ENCODE measurements at regions not wholly inside any gene's neighbourhood (a gene's known extent, or its start where the extent isn't known, plus 50 kb on each side); places are given as distances from the start of the nearest gene placed in this dataset.
"Not testable (repeated sequence)": the region's sequence is repeated elsewhere in the genome, so short reads cannot be mapped to it uniquely, and the experiment has no call there.

- no peak for DNase-seq
- in situ Hi-C loops (cut with HindIII; ENCODE audit: low pct_ligation_motif_present, low pct_unique_long_range_greater_than_20kb, low sequenced_read_pairs): no loop called here
Measured at GRCh38 chr2:120503206-120503792, 157.4 kb downstream of the INHBB start.

GRCh38 chr2:120503793-120504571, 158.0 kb downstream of the INHBB start:
- no peak for DNase-seq
- in situ Hi-C loops (cut with HindIII; ENCODE audit: low pct_ligation_motif_present, low pct_unique_long_range_greater_than_20kb, low sequenced_read_pairs): no loop called here

- no peak for DNase-seq
- in situ Hi-C loops (cut with HindIII; ENCODE audit: low pct_ligation_motif_present, low pct_unique_long_range_greater_than_20kb, low sequenced_read_pairs): no loop called here
Measured at GRCh38 chr2:120504936-120505705, 159.2 kb downstream of the INHBB start.

- in situ Hi-C loops (cut with HindIII; ENCODE audit: low pct_ligation_motif_present, low pct_unique_long_range_greater_than_20kb, low sequenced_read_pairs): no loop called here
- no peak for DNase-seq
Measured at GRCh38 chr2:120508567-120509041, 162.7 kb downstream of the INHBB start.

GRCh38 chr2:120509213-120509815, 163.4 kb downstream of the INHBB start:
- DNase-seq: no peak
- in situ Hi-C loops (cut with HindIII; ENCODE audit: low pct_ligation_motif_present, low pct_unique_long_range_greater_than_20kb, low sequenced_read_pairs): no loop called here

DNA sequence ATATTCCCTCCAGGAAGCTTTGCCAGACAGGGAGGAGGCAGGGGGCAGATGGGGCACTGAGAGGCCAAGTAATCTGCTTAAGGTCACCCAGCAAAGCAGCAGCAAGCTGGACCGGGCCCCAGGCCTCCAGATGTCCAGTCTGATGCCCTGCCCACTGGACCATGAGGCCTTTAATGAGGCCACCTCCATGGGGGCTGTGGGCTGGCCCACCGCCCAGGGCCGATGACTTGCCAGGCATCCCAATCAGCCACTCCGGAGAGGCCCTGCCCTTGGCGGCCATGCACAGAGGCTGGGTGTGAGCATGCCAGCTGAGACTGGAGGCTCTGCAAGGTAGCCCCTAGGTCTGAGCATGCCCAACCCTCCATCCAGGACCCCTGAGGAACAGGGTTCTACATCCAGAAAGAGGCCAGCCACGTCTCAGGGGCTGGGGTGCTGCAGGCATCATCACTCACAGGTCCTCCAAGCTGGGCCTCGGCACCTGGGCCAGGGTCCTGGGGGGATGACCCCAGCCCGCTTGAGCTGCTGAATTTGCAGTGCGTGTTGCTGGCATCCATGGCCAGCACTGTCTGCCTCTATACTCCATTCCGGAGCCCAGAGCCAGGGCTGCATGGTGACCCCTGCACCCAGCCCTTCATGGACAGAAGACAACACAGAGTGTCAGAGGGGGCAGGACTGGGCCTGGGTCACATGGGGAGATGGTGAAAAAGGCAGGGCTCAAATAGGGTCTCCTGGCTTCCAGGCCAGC, 164.2 kb downstream of the INHBB start:
- in situ Hi-C loops (cut with HindIII; ENCODE audit: low pct_ligation_motif_present, low pct_unique_long_range_greater_than_20kb, low sequenced_read_pairs): no loop called here
- DNase-seq: no peak

DNA sequence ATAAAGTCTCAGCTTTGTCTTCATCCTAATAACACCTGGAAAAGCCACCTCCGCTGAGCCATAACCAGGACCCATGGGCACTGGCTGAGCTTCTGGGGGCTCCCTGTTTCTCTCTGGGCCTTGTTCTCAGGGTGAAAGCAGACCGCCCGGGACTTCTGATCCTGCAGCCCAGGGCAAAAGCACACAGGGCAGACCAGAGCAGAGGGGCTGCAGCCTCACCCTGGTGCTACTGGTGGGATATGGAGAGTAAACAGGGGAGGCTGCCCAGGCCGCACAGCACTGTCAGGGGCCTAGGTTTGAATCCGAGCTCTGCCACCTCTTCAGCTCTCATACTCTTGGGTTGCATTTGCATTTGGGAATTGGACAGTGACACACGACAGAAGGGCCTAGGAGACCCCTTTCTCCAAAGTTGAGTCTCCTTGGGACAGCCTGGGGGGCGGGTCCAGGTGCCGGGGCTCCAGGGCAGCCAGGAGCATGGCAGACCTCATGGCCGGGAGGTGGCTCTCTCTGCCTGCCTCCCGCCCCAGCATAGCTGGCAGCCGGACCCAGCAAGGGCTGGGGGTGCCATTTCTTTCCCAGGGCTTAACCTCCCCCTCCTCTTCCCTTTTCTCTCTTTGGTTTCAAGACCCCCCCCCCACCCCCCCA, 164.9 kb downstream of the INHBB start:
- in situ Hi-C loops (cut with HindIII; ENCODE audit: low pct_ligation_motif_present, low pct_unique_long_range_greater_than_20kb, low sequenced_read_pairs): no loop called here
- DNase-seq: no peak

GRCh38 chr2:120511536-120511935, 165.6 kb downstream of the INHBB start:
- DNase-seq: no peak
- in situ Hi-C loops (cut with HindIII; ENCODE audit: low pct_ligation_motif_present, low pct_unique_long_range_greater_than_20kb, low sequenced_read_pairs): no loop called here

- DNase-seq: no peak
- in situ Hi-C loops (cut with HindIII; ENCODE audit: low pct_ligation_motif_present, low pct_unique_long_range_greater_than_20kb, low sequenced_read_pairs): no loop called here
Measured at GRCh38 chr2:120511947-120512710, 166.2 kb downstream of the INHBB start.

DNA sequence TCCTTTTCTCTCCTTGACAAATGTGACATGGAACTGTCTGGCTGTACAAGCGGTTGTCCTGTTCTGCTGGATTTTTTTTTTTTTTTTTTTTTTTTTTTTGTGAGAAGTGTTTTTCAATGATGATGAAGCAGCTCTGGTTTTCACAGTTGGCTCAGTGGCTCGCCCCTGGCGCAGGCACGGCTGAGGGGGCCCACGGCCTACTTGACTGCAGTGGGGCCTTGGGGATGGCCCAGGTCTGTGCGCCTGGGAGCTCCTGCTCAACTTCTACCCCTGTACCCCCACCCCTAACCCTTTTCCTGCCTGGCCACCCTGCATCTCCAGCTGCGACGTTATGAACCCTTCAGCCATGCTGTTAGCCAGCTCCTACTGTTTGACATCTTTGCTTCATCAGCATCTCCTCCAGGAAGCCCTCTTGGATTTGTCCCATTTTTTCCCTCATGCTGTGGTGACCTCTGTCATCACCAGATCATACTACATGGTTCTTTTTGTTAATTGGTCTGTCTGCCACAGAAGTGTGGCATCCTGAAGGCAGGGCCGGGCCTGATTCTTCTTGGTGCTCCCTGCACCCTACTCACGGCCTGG, 167.9 kb downstream of the INHBB start:
- in situ Hi-C loops (cut with HindIII; ENCODE audit: low pct_ligation_motif_present, low pct_unique_long_range_greater_than_20kb, low sequenced_read_pairs): no loop called here
- no peak for DNase-seq

- in situ Hi-C loops (cut with HindIII; ENCODE audit: low pct_ligation_motif_present, low pct_unique_long_range_greater_than_20kb, low sequenced_read_pairs): no loop called here
- DNase-seq: no peak
Measured at GRCh38 chr2:120514521-120514920, 168.6 kb downstream of the INHBB start.

GRCh38 chr2:120515066-120515758, 169.3 kb downstream of the INHBB start:
- in situ Hi-C loops (cut with HindIII; ENCODE audit: low pct_ligation_motif_present, low pct_unique_long_range_greater_than_20kb, low sequenced_read_pairs): not testable (repeated sequence)

GRCh38 chr2:120515759-120516678, 170.1 kb downstream of the INHBB start:
- no peak for DNase-seq
- in situ Hi-C loops (cut with HindIII; ENCODE audit: low pct_ligation_motif_present, low pct_unique_long_range_greater_than_20kb, low sequenced_read_pairs): no loop called here

More at GRCh38 chr2:120515066-120515758, 169.3 kb downstream of the INHBB start:
- DNase-seq: not testable (repeated sequence)

- DNase-seq: no peak
- in situ Hi-C loops (cut with HindIII; ENCODE audit: low pct_ligation_motif_present, low pct_unique_long_range_greater_than_20kb, low sequenced_read_pairs): no loop called here
Measured at GRCh38 chr2:120516679-120517314, 170.9 kb downstream of the INHBB start.
